RWPE1 (cell line): ENCODE measurements at regions not wholly inside any gene's neighbourhood (a gene's known extent, or its start where the extent isn't known, plus 50 kb on each side); places are given as distances from the start of the nearest gene placed in this dataset.

ENCODE experiments used
- CTCF ChIA-PET: fragments of 350-600 bp; sonication (Branson Sonifier 250); formaldehyde crosslinking; extraction: SDS; loops from one replicate; lab custom pipeline; 2021; lab: Yijun Ruan, JAX
- POLR2A ChIA-PET: fragments of 400-600 bp; formaldehyde crosslinking; extraction: SDS; loops from one replicate; lab custom pipeline; 2020; ENCODE audit warnings: antibody characterized with exemption; ENCODE audit not compliant: low non-redundant PET; lab: Yijun Ruan, JAX
- DNase-seq: peaks from one replicate; pipeline ENCODE4 v3.0.0; 2012; ENCODE audit warnings: low spot score
- H3K27ac ChIP-seq: fragments of 450-650 bp; 2 replicates; pipeline ENCODE4 v1.5.1; 2017
- TF ChIP-seq, protein P1 (sequence below): fragments of 450-650 bp; conservative IDR thresholded peaks from 2 replicates; pipeline ENCODE4 v1.5.1; 2017; ENCODE audit warnings: low read depth, mild to moderate bottlenecking

- TF ChIP-seq, protein P1, sequence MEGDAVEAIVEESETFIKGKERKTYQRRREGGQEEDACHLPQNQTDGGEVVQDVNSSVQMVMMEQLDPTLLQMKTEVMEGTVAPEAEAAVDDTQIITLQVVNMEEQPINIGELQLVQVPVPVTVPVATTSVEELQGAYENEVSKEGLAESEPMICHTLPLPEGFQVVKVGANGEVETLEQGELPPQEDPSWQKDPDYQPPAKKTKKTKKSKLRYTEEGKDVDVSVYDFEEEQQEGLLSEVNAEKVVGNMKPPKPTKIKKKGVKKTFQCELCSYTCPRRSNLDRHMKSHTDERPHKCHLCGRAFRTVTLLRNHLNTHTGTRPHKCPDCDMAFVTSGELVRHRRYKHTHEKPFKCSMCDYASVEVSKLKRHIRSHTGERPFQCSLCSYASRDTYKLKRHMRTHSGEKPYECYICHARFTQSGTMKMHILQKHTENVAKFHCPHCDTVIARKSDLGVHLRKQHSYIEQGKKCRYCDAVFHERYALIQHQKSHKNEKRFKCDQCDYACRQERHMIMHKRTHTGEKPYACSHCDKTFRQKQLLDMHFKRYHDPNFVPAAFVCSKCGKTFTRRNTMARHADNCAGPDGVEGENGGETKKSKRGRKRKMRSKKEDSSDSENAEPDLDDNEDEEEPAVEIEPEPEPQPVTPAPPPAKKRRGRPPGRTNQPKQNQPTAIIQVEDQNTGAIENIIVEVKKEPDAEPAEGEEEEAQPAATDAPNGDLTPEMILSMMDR = no peak
- ChIA-PET POLR2A (no interaction called here), CTCF (no interaction called here)
- H3K27ac ChIP-seq = no peak overlapping the region
- no peak for DNase-seq
These were observed 610.2 kb downstream of the UBE2NL start for GRCh38 chrX:144494074-144494473.

DNA sequence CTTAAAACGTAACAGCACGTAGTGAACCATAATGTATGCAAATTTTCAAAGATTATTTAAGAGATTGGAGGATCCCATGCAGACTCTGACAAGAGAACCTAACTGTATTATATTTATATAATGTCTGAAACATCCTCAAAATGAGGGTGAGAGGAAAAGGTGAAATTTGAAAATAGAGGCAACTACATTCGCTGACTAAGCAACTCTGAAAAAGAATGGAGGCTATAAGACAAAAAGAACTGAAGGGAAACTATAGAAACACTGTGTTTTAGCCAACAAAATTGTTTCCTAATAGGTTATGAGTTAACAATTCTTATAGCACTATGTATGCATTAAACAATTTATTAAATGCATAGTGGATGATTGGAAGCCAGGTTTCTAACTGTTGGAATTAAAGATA is 648.0 kb downstream of the UBE2NL start:
- CTCF ChIA-PET = no interaction called here
- no peak overlapping the region for H3K27ac ChIP-seq
- TF ChIP-seq, protein P1 = no peak
- POLR2A ChIA-PET = no interaction called here
- no peak for DNase-seq

GRCh38 chrX:144566592-144566991 is 680.7 kb upstream of the SPANXN1 start:
- CTCF ChIA-PET = no interaction called here

GRCh38 chrX:144586756-144587155 is 660.5 kb upstream of the SPANXN1 start:
- no peak for DNase-seq
- H3K27ac ChIP-seq = no peak overlapping the region
- POLR2A ChIA-PET = no interaction called here
- CTCF ChIA-PET = no interaction called here
- TF ChIP-seq, protein P1 = no peak

More at GRCh38 chrX:144566592-144566991, 680.7 kb upstream of the SPANXN1 start:
- TF ChIP-seq, protein P1 = no peak
- POLR2A ChIA-PET = interaction anchor here (0.5 kb wide), 1 partner anchor 138 kb away, joined by 3 read pairs; no protein-coding TSS in a partner anchor
- DNase-seq = no peak
- no peak overlapping the region for H3K27ac ChIP-seq

- no peak overlapping the region for H3K27ac ChIP-seq
- ChIA-PET POLR2A (no interaction called here), CTCF (no interaction called here)
- TF ChIP-seq, protein P1 = no peak
- DNase-seq = no peak
These were observed 655.3 kb upstream of the SPANXN1 start for GRCh38 chrX:144592036-144592435.

GRCh38 chrX:144601010-144601409 is 646.3 kb upstream of the SPANXN1 start:
- TF ChIP-seq, protein P1 = no peak
- no peak for DNase-seq
- ChIA-PET CTCF (no interaction called here), POLR2A (no interaction called here)
- no peak overlapping the region for H3K27ac ChIP-seq
